Calu3 (cell line): ENCODE measurements at regions not wholly inside any gene's neighbourhood (a gene's known extent, or its start where the extent isn't known, plus 50 kb on each side); places are given as distances from the start of the nearest gene placed in this dataset.

Experiments
- BruUV-seq: library from RNA; stranded (reverse); fragments of 400-500 nt; replicated peaks from 2 replicates; lab custom pipeline; 2021; lab: Mats Ljungman, UMichigan
- CTCF ChIA-PET: fragments of 300-600 bp; sonication (Branson Sonifier 250); formaldehyde crosslinking; loops from one replicate; lab custom pipeline; 2022; ENCODE audit warnings: antibody characterized with exemption; lab: Charles Lee
- DNase-seq: peaks from one replicate; pipeline ENCODE4 v3.0.0; 2022
- H3K27ac Mint-ChIP-seq: one replicate; pipeline ENCODE4 v1.8.0; 2022; ENCODE audit warnings: mixed read lengths; ENCODE audit not compliant: unreplicated experiment
- H3K27me3 Mint-ChIP-seq: one replicate; pipeline ENCODE4 v1.8.0; 2022; ENCODE audit warnings: mixed read lengths; ENCODE audit not compliant: unreplicated experiment
- H3K36me3 Mint-ChIP-seq: one replicate; pipeline ENCODE4 v1.8.0; 2022; ENCODE audit warnings: mild to moderate bottlenecking, moderate library complexity, mixed read lengths; ENCODE audit not compliant: insufficient read depth, unreplicated experiment
- H3K4me1 Mint-ChIP-seq: one replicate; pipeline ENCODE4 v1.8.0; 2022; ENCODE audit warnings: mild to moderate bottlenecking, low read depth, mixed read lengths; ENCODE audit not compliant: unreplicated experiment
- H3K4me3 Mint-ChIP-seq: one replicate; pipeline ENCODE4 v1.8.0; 2022; ENCODE audit warnings: mild to moderate bottlenecking, low read depth, moderate library complexity, mixed read lengths; ENCODE audit not compliant: unreplicated experiment
- H3K9me3 Mint-ChIP-seq: one replicate; pipeline ENCODE4 v1.8.0; 2022; ENCODE audit warnings: low read depth, mixed read lengths; ENCODE audit not compliant: unreplicated experiment
- intact Hi-C: fragments of 100-400 bp; cut with micrococcal nuclease; formaldehyde crosslinking; loops from one replicate; pipeline ENCODE4 v1.10.0; 2022; ENCODE audit not compliant: unreplicated experiment
- TF ChIP-seq, protein P1 (sequence below): fragments of 200-600 bp; IDR thresholded peaks from one replicate; pipeline ENCODE4 v1.8.0; 2022; ENCODE audit warnings: antibody characterized with exemption; ENCODE audit not compliant: unreplicated experiment

- Mint-ChIP-seq H3K4me3 (no peak overlapping the region), H3K4me1 (peaks cover 12% of the 10 kb centered on the region), H3K9me3 (peaks cover 9% of the 10 kb centered on the region), H3K27me3 (no peaks in the 10 kb centered on the region), H3K27ac (no peak overlapping the region), H3K36me3 (no peaks in the 10 kb centered on the region)
- TF ChIP-seq, protein P1, sequence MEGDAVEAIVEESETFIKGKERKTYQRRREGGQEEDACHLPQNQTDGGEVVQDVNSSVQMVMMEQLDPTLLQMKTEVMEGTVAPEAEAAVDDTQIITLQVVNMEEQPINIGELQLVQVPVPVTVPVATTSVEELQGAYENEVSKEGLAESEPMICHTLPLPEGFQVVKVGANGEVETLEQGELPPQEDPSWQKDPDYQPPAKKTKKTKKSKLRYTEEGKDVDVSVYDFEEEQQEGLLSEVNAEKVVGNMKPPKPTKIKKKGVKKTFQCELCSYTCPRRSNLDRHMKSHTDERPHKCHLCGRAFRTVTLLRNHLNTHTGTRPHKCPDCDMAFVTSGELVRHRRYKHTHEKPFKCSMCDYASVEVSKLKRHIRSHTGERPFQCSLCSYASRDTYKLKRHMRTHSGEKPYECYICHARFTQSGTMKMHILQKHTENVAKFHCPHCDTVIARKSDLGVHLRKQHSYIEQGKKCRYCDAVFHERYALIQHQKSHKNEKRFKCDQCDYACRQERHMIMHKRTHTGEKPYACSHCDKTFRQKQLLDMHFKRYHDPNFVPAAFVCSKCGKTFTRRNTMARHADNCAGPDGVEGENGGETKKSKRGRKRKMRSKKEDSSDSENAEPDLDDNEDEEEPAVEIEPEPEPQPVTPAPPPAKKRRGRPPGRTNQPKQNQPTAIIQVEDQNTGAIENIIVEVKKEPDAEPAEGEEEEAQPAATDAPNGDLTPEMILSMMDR = no peak
- CTCF ChIA-PET = no interaction called here
- BruUV-seq = no TSS peak
- intact Hi-C loops = no loop called here
- no peak for DNase-seq
Measured at GRCh38 chr2:6083136-6083535, 391.0 kb downstream of the SOX11 start.

GRCh38 chr2:6089474-6089873 is 397.3 kb downstream of the SOX11 start:
- peaks cover 9% of the 10 kb centered on the region for H3K9me3 Mint-ChIP-seq
- intact Hi-C loops = no loop called here
- BruUV-seq = no TSS peak
- no peaks in the 10 kb centered on the region for H3K4me1 Mint-ChIP-seq
- CTCF ChIA-PET = interaction anchor here (0.5 to 0.8 kb wide), 2 partner anchors 8 to 601 kb away, joined by 3 read pairs; no protein-coding TSS in a partner anchor
- H3K27ac Mint-ChIP-seq = no peak overlapping the region
- H3K27me3 Mint-ChIP-seq = no peaks in the 10 kb centered on the region
- H3K36me3 Mint-ChIP-seq = no peaks in the 10 kb centered on the region
- no peak overlapping the region for H3K4me3 Mint-ChIP-seq
- no peak for DNase-seq
- TF ChIP-seq, protein P1 = no peak

GRCh38 chr2:6103372-6103771 is 411.2 kb downstream of the SOX11 start:
- Mint-ChIP-seq H3K4me3 (peak overlapping the region; percentile 15), H3K27me3 (no peaks in the 10 kb centered on the region), H3K9me3 (peaks cover 2% of the 10 kb centered on the region), H3K27ac (no peak overlapping the region), H3K36me3 (no peaks in the 10 kb centered on the region), H3K4me1 (peaks cover 16% of the 10 kb centered on the region)
- DNase-seq = no peak
- CTCF ChIA-PET = interaction anchor here (1.5 kb wide), 1 partner anchor 18 kb away, joined by 3 read pairs; no protein-coding TSS in a partner anchor
- intact Hi-C loops = loop anchor here (5.0 kb wide), 1 partner anchor 99 kb away; no protein-coding TSS in a partner anchor
- TF ChIP-seq, protein P1 = no peak
- BruUV-seq = no TSS peak

GRCh38 chr2:6103949-6104348 is 411.8 kb downstream of the SOX11 start:
- TF ChIP-seq, protein P1 = no peak
- intact Hi-C loops = loop anchor here (5.0 kb wide), 1 partner anchor 98 kb away; no protein-coding TSS in a partner anchor
- no peaks in the 10 kb centered on the region for H3K27me3 Mint-ChIP-seq
- peak overlapping the region; percentile 15 for H3K4me3 Mint-ChIP-seq
- DNase-seq = peak; percentile 63
- H3K36me3 Mint-ChIP-seq = no peaks in the 10 kb centered on the region
- H3K9me3 Mint-ChIP-seq = peaks cover 2% of the 10 kb centered on the region
- CTCF ChIA-PET = interaction anchor here (1.5 kb wide), 1 partner anchor 18 kb away, joined by 3 read pairs; no protein-coding TSS in a partner anchor
- BruUV-seq = no TSS peak
- H3K4me1 Mint-ChIP-seq = peaks cover 16% of the 10 kb centered on the region
- H3K27ac Mint-ChIP-seq = no peak overlapping the region
